ENCODE measurements at regions not wholly inside any gene's neighbourhood (a gene's known extent, or its start where the extent isn't known, plus 50 kb on each side); places are given as distances from the start of the nearest gene placed in this dataset.
"Not testable (repeated sequence)": the region's sequence is repeated elsewhere in the genome, so short reads cannot be mapped to it uniquely, and the experiment has no call there.

DNA sequence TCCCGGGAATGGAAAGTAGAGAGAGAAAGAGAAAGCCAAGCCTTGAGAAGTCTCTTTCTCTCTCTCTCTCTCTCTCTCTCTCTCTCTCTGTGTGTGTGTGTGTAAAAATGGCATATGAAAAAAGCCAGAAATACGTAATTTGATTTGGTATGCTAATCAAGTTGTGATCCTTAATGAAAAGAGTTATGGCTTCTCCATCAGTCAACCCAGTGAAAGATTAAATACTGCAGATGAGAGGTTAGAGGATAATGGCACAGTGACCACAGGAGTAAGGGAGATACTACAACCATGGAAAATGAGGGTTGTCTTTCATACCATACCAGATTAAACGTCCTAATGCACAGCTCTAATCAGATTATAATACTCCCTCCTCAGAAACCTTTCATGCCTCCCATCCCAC is 193.5 kb upstream of the SOX2 start:
- no peak for DNase-seq

DNA sequence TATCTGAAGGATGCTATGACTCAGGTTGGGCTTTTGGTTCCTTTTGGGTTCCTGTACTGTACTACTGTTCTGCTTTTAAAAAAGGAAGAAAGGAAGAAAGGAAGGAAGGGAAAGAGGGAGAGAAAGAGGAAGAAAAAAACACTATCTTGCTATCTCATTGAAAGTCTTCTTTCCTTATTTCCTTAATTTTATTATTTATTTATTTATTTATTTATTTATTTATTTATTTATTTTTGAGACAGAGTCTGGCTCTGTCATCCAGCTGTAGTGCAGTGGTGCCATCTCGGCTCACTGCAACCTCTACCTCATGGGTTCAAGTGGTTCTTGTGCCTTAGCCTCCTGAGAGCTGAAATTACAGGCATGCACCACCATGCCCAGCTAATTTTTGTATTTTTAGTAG is 198.9 kb upstream of the SOX2 start:
- DNase-seq: no peak

- no peak for DNase-seq
These were observed 201.2 kb upstream of the SOX2 start for GRCh38 chr3:181510500-181510899.

DNA sequence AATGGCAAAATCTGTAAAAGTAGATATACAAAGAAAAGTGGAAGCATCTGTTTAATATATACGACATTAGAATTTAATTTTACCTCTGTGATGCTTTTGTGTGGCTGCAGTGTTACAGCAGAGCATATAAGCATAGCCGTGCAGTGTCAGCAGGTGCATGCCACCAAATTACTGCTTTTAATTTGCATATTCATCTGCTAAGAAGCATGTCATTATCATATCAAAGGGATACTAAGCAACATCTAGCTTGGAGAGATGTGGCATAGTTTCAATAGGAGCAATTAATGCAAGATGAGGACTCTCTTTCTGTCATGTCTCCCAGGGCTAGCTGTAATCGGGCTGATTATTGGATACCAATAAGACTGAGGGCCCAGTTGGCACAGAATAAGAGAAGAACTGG is 214.4 kb upstream of the SOX2 start:
- no peak for DNase-seq

DNA sequence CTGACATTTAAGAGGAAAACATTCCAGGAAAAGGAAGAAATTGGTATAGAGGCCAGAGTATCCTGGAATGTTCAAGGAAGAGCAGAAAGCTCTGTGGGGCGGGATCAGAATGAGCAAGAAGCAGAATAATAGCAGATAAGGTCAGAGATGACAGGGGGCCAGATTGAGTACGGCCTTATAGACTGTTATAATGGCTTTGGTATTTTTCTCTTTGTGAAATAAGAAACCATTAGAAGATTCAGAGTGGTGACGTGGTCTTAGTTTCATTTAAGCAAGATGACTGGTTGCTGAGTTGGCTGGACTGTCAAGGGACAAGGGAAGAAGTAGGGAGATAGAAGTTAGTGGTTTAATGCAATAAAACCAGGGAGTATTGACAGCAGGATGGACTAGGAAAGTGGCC is 218.3 kb upstream of the SOX2 start:
- DNase-seq: no peak

- no peak for DNase-seq
These were observed 223.2 kb upstream of the SOX2 start for GRCh38 chr3:181488536-181488935.

DNA sequence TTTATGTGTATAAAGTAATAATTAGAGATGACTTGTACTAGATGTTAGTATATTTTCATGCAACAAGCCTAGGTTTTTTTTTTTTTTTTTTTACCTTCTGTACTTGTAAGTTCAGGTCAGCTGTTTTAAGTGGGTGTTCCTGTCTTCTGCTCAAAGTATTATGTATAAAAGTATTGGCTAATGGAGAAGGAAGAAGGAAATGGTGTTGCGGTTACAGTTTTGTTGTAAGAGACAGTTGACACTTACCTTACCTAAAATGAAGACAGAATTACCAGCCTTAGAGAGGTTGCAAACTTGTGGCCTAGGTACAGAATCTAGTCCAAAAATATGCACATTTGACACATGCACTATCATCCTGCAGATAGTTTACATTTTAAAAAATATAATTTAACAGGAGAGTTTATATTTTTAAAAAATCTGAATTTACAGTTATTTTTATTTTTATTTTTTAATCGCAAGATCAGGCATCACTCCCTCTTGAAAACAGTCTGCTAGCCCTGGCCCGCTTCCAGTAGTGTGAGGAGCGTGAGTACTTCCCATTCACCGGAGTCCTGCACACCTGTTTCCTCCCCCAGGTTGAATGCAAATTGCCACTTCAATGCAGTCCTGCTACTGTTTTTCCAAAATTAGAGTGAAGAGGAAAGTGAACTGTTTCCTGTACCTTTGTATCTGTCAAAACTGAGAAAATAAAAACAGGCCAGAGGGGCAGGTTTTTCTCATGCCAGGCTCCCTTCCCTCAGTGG is 224.3 kb upstream of the SOX2 start:
- no peak for DNase-seq

DNA sequence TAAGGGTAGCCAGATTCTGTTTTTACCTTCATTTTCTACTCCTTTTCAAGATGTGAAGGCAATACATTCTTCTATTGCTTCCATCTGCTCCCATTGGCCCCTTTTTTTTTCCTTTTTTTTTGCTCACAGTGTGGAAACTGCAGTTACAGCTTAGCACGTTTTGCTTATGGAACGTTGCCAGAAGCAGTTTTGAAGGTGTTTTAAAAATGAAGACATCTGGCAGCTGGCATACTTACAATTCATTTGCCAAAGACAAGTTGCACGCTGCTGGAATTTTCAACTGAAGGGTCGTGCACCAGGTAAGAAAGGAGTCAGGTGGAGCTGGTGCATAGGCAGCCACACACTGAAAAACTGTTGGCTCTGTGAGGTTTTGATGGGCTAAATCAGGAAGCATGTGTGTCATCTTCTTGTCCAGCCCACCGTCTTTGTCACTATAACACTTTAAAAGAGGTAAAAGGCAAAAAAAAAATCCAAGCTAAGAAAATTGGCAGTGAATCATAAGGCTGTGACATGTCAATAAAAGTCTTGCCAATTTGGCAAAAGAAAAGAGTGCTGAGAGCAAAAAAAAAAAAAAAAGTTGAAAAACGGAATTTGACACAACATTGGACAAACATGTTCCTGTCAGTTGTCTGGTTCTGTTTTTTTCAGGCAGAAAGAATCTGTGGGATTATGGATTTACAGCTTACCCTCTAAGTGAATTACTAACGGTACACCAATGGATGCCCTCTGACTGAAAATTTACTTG is 225.4 kb upstream of the SOX2 start:
- no peak for DNase-seq

DNA sequence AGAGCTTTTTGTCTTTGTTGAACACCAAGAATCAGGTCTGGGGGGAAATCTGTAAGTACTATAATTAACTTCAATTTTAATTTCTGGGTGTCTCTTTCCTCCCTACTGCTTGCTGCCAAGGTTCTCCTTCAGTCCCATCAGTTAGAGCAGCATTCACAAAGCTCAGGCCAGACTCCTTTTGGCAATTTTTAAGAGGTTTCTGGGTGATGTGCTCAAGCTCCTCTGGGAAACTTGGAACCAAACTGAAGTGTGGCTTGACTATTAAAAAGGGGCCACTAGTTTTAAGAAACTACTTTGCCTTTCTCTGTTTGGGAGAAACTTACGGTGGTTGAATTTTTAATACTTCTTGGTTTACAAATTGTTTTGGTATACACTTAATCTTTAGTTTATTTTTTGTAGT is 227.7 kb upstream of the SOX2 start:
- no peak for DNase-seq

DNA sequence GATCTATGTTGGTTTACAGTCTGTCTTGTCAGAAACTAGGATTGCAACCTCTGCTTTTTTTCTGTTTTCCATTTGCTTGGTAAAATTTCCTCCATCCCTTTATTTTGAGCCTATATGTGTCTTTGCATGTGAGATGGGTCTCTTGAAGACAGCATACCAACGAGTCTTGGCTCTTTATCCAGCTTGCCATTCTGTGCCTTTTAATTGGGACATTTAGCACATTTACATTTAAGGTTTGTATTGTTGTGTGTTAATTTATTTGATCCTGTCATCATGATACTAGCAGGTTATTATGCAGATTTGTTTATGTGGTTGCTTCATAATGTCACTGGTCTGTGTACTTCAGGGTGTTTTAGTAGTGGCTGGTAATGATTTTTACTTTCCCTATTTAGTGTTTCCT is 236.6 kb upstream of the SOX2 start:
- DNase-seq: not testable (repeated sequence)

DNA sequence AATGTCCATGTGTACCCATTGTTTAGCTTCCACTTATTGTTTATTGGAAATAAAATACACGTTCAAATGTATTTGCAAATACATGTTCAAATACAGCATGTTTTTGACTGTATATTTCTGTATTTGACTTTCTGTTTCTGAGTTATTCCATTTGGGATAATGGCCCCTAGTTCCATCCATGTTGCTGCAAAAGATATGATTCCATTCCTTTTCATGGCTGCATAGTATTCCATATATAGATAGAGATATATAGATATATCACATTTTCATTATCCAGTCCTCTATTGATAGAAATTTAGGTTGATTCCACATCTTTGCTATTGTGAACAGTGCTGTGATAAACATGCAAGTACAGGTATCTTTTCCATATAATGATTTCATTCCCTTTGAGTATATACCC is 241.4 kb upstream of the SOX2 start:
- DNase-seq: no peak

- DNase-seq: no peak
These were observed 247.6 kb upstream of the SOX2 start for GRCh38 chr3:181464033-181464694.

DNA sequence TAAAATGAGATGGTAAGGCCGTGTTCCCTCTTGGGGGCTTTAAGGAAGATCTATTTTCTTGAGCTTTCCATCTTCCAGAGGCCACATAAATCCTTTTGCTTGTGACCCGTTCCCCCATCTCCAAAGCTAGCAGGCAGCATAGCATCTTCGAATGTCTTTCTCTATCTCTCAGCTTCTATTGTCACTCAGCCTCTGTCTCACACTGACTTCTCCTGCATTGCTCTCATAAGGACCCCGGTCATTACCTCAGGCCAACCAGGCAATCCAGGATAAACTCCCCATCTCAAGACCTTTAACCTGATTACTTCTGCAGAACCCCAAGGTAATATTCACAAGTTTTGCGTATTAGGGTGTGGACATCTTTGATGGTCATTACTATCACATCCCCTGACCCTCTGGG is 250.3 kb upstream of the SOX2 start:
- DNase-seq: no peak

- DNase-seq: no peak
These were observed 252.2 kb upstream of the SOX2 start for GRCh38 chr3:181459516-181459915.

- DNase-seq: no peak
These were observed 252.9 kb upstream of the SOX2 start for GRCh38 chr3:181458857-181459256.

GRCh38 chr3:181457756-181458155 is 254.0 kb upstream of the SOX2 start:
- DNase-seq: no peak

- no peak for DNase-seq
These were observed 254.5 kb upstream of the SOX2 start for GRCh38 chr3:181457190-181457589.

GRCh38 chr3:181455276-181455675 is 256.4 kb upstream of the SOX2 start:
- DNase-seq: no peak

- no peak for DNase-seq
These were observed 257.2 kb upstream of the SOX2 start for GRCh38 chr3:181454451-181455027.

GRCh38 chr3:181446741-181447140 is 265.0 kb upstream of the SOX2 start:
- no peak for DNase-seq

GRCh38 chr3:181442066-181442465 is 269.7 kb upstream of the SOX2 start:
- no peak for DNase-seq

- no peak for DNase-seq
These were observed 278.7 kb upstream of the SOX2 start for GRCh38 chr3:181432992-181433391.

- DNase-seq: no peak
These were observed 280.0 kb upstream of the SOX2 start for GRCh38 chr3:181431748-181432147.

GRCh38 chr3:181425074-181425473 is 286.7 kb upstream of the SOX2 start:
- DNase-seq: no peak
